Kidney capillary endothelial cell (primary cell): ENCODE measurements at regions not wholly inside any gene's neighbourhood (a gene's known extent, or its start where the extent isn't known, plus 50 kb on each side); places are given as distances from the start of the nearest gene placed in this dataset.

Experiments used
- DNase-seq: peaks from one replicate; pipeline ENCODE4 v3.0.0-alpha.2; 2018; ENCODE audit warnings: low spot score

DNA sequence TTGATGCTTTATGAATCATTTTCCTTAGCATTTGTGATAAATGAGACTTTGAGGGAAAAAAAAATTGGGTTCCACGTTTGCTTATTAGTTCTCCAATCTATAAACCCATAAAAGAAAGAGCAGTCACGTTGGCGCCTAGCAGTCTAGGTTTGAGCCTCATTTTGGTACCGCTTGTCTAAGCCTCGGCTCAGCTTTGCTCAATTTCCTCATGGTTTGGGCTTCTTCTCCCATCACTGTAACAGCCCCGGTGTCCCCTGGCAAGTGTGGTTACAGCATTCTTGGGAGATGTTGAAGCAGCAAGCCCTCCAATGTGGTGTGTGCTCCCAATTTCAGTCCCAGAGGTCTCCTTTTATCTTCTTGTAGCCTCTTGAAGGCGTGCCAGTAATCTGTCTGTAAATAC, 578.4 kb downstream of the CDK5RAP2 start:
- DNase-seq, result no peak

DNA sequence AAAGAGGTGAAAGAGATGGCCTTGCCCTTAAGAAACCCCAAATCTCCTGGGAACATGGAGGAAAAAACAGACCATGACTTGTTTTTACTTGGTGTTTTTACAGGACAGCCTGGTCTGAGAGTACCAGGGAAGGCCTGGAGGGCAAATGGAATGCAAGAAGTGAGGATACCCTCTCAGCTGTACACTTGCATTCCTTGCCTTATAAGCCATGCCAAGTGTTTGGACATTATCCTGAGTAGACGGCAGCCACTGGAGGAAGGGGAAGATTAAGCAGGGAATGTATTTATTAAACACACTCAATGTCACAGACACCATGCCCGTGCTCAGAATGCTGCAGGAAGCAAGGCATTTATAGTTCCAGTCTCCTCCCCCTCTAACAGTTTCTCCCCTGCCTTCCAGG, 581.4 kb downstream of the CDK5RAP2 start:
- DNase-seq, result no peak

DNA sequence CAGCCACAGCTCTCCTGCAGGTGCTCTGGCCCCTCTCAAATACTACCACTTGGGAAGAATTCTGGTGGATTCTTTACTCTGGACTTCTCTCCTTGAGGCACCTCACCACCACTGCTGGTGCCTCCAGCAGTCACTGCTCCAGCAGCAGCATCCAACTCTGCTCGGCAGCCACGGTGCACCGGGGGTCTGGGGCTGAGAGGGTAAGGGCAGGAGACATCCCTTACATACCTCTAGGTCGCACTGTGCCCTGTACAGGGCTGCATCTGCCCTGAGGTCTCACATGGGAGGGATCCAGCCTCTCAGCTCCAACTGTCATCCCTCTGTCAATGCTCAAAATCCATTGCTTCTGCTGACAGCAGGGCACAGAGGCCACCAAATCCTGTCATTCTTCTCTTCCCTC, 588.2 kb downstream of the CDK5RAP2 start:
- DNase-seq, result no peak

DNA sequence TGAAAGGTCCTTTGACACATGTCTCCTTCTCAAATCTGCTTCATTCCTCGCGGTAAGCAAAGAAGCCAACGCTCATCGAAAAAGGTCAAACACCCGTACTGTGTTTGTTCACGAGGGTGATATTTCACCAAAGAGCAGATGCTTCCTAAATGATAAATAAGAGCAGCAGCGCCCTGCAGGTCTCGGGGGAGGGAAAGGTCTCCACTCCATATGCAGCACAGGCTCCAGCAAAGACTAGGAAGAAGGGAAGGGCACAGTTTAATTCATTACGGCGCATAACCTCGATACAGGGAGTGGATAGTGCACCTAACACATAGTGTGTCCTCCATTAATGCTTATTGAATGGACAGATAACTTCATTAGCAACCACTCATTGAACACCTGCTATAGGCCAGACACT, 593.3 kb downstream of the CDK5RAP2 start:
- DNase-seq, result no peak

DNA sequence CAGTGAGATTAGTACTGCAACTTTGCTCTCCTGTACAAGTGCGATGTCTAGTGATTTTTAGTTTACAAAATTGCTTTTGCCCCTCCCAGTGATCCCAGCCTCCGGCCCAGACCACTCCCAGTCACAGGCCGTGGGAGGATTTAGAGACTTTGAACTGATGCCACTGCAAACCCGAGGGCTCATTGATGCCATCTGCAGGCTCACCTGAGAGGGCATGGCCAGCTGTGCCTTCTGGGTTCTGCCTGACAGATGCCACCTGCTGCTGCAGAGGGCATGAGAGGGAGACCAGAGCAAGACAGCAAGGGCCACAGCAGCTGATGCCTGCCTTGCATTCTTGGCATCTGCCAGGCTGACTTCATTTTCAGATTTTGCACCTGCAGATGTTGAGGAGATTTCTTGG, 593.8 kb downstream of the CDK5RAP2 start:
- DNase-seq, result no peak

DNA sequence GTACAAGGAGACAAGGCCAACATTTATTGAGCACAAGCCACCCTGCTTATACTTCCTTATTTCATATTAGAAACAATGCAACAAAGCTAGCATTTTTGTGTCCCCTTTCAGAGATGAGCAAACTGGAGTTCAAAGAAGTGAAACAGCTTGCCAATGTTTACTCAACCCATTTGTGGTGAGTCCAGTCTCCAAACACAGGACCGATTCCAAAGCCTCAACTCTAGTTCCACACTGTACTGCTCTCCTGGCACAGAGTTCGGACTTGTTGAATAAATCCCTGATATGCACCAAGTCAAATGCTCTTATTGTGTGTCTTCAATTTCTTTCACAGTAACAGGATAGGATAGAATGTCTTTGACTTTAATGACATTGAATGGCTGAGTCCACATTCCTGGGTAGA, 604.8 kb upstream of the BRINP1 start:
- DNase-seq, result no peak

DNA sequence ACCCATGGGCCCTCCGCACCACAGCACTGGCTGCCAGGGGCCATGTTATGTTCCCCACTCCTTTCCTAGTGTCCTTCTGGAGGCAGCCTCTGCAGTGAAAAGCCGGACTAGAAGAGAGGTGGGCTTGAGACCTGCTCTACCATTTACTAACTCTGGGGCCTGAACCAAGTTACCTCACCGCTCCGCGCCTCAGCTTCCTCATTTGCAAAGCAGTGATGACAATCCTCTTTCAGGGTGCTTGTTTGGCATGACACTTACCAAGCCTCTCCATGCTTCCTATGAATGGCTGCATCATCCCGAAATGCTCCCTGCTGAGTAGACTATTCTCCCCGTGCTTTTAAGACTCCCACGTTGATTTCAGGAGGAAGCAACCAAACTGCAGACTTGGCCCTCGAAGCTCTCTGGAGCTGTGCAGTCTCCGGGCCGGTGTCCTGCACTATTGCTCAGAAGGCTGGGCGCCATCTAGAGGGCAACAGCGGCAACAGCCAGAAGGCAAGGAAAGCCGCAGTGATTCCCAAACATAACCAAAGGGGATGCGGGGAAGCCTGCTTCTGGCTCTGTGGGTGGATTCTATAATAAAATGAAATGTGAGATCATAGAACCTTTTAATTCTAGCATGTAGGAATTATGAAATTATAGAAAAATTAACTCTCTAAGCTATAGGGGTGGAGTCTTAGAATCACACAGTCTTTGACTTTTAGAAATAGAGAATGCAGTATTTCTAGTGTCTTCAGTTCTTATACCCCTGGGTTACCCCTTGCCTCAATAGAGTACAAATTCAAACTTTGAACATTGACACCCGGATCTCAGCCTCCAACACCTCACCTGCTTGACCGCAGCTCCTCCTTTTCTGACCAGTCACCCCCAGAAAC, 599.8 kb upstream of the BRINP1 start:
- DNase-seq, result peak; percentile 58

DNA sequence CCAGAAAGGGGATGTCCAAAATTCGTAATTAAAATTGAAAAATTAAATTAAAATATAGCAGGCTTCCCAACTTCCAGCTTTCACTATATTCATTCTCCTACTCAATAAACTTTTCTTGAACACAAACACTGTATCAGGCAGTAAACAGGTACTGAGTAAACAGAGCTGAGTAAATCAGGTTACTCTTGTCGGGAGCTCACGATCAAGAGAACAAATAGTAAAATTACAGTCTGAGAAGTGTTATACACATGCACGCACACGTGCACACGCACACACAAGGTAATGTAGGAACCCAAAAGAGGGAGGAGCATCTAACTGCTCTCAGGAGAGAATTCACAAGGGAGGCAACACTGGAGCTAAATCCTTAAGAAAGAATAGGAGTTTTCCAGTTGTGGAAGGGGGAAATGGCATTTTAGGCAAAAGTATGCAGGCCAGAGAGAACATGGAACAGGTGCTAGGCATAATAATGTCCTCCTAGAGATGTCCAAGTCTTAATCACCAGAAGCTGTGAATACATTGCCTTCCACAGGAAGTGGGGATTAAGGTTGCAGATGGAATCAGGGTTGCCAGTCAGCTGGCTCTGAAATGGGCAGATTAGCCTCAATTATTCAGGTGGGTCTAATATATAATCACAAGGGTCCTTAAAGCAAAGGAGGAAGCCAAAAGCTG, 598.8 kb upstream of the BRINP1 start:
- no peak for DNase-seq

DNA sequence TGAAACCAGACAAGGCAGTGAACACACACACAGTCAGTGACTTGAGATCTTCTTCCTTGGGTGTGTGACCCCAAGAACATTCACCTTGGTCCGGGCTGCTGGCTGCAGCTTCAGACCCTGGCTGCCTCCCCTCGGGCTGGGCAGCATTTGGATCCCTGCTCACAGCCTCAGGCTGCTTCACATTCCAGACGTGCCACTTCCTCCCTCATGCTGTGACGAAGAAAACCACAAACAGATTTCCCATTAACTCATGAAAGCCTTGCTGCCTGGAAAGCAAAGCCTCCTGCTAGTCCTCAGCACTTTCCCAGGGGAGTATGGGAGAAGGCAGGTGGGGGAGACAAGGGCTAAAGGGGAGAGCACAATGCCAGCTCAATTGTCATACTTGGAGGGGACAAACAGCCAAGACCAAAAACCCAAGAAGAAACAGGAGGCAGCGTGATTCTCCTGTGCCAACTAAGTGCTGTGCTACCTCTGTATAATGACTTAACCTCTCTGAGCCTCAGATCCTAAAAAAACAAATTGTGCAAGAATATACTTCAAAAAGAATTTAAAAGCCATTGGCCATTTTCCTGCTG, 594.6 kb upstream of the BRINP1 start:
- DNase-seq, result peak; percentile 16

DNA sequence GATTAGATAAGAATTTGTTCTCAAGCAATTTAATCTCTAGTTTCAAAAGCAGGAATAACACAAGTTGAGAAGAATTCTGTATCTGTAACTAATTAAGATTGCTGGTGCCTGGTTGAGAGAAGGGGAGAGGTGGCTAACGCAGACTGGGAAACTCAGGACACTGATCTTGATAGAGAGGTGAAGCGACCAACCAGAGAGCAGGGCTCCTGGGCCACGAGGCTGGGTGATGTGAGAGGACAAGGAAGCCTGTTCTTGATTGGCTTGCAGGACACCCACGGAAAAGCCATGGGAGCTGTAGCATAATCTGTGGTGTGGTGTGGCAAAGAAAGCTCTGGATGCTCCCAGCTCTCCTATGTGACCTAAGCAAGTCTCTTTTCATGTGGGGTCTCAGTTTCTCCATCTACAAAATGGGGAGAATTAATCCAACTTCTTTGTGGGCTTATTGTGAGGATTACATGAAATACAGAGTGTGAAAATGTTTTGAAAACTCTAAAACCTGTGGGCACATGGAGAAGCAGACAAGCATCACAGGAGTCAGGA, 594.1 kb upstream of the BRINP1 start:
- no peak for DNase-seq

DNA sequence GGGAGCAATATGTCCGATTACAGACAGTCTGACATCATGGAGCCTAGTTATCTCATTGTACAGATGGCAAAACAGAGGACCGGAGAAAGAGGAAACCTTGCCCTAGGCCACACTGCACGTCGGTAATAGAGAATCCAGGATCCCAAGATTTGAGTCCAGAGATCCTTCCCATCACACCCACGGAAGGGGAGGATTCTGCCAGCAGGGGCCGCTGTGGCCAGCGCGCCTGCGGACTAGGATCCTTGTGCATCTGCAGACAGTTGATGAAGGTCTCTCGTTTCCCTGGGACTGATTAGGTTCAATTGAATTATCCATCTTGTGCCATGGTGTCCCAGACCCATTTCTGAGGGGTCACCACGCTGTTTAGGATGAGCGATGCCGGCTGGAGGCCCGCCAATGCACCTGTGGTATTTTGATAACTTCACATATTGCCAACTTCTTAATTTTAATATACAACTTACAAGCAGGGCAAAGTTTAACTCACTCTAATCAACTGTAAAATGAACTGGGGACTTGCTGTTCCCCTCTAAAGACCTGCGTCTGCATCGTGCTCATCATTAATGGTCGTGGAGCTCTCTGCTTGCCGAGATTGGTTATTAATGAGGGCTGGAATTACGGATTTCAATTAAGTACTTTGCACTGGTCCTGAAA, 592.7 kb upstream of the BRINP1 start:
- peak; percentile 39 for DNase-seq

DNA sequence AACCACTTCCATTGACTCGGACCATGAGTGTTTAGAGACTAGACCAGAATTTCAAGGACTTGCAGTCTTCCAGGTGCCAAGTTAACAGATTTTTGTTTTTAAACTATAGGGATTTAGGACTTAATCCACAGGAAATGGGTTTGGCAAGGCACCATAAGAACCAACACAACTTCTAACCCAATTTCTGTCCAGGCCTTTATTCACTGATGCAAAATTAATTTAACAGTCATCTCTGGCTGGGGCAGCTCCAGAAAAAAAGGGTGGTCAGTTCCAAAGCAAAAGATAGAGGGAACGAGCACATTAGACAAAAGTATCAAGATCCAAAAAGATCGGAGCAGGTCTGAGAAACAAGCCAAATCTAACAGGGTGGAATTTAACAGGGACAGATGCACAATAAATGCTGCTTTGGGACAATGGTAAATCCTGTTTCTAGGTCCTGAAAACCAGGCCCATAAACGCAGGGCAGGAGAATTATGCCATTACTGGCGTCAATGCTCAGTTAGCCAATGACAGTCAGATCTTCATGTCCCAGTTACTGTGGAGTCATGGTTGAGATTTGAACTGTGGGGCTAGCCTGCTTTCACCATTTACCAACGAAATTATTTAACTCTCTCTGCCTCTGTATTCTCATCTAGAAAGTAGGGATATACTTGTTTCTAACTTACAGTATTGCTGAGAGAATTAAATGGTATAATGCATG, 590.8 kb upstream of the BRINP1 start:
- DNase-seq, result no peak

DNA sequence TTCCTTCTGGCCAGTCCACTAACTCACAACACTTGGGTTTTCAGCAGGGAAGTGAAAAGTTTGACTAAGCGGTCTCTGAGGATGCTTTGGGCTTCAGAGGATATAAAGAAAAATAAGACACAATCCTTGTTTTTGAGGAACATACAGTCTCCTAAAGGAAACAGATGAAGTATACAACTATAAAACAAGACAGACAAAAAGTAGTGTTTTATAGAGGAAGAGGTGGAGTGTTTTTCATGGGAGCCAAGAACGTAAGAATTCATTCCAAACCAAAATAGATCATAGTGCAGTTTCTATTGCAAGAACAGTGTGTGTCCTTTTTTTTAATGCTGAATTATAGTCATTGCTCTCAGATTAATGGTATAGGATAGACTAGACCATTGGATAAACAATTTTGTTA, 586.9 kb upstream of the BRINP1 start:
- DNase-seq, result no peak

DNA sequence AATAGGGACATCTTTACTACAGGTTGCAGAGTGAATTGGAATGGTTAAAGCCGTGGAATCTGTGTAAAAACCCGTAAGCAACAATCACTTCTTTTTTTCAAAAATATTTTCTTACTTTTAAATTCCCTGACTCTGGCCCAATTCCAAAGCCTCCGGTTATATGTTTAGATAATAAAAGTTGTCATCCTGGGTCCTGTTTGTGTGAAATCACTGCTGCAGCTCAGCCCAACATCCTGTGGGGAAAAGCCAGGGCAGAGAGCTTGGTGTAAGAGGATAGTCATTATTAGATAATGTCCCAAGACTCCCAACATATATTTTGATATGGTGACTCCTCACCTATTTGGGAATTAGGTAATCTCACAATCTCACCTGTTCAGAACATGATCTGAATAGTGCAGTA, 586.0 kb upstream of the BRINP1 start:
- DNase-seq, result no peak

DNA sequence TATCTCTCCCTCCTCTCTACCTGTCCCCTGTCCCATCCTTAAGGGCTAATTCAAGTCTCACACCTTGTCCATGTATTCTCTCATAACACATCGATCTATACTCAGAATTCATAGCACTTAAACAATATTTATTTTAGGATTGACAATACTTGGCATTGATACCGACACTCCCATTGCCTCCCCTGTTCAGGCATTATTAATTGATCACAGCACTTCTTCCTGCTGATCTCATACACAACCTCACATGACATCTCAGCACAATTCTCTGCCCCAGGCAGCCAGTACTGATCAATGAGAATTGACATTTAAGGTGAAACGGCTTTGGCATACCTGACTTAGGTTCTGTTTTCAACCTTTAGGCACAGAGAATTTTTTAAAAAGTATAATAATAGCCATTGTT, 582.4 kb upstream of the BRINP1 start:
- no peak for DNase-seq

DNA sequence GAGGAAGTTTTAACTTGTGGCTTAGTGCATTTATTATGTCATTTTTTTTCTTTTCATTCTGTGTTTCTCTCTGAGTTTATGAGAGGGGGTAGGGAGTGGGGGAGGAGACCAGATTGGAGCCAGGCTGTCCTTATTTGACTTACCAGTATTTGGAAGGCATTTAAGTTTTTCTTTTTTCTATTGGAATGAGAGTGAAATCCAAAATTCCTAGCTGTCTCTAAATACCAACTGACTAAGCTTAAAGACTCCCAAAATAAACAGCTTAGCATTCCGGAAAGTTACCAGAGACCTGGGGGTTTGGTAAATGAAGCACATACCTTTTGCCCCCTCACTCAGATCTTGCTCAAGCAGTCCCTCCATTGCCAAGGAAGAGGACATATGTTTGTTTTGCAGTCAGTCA, 581.9 kb upstream of the BRINP1 start:
- no peak for DNase-seq

DNA sequence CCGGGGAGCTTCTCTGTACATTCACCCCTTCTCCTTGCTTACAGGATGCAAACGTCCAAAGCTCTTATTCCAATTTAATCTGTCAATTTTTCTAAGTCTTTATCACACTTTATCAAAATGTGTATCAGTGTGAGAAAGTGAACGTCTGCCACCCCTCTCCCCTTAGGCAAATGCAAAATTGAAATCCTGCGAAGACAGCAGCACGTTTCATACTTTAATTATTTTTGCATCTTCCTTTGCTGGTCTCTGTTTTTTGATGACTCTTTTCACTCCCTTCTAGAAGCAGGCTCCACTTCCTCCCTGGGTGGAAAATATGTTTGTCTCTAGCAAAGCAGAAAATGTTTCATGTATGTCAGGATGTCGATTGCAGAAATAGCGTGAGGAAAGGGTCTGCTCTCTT, 576.5 kb upstream of the BRINP1 start:
- no peak for DNase-seq

DNA sequence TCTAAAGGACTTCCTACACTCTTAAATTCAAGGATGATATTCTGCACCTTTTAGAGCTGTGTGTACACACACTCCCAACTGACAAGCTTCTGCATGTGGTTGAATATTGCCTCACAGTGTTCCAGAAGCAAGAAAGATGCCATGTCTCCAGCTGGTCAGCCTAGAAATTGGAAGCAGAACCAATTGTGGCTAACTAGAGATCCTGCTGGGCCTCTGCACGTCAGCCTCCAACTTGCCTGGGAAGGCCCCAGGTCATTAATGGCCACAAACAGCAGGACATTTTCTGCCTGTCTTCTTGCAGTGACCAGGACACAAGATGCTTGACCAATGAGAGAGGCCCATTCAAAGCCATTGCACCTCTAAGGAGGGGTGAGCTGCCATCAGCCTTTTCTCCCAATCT, 571.9 kb upstream of the BRINP1 start:
- no peak for DNase-seq

DNA sequence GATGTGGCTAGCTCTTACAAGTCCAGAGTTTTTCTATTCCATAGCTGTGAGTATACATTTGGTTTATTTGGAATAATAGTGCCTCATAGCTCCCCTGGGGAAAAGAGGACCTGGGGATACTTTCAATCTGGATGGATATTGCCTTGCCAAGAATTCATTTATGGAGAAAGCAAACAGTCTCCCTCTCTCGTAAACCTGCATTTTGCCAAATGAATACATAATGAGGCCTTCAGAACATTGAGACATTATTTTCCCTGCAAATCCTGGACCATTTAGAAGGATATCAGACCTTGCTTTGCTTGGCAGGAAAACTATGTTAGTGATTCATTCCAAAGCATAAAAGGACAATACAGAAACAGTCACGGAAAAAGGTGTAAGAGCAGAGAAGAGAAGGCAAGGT, 569.6 kb upstream of the BRINP1 start:
- DNase-seq, result no peak

DNA sequence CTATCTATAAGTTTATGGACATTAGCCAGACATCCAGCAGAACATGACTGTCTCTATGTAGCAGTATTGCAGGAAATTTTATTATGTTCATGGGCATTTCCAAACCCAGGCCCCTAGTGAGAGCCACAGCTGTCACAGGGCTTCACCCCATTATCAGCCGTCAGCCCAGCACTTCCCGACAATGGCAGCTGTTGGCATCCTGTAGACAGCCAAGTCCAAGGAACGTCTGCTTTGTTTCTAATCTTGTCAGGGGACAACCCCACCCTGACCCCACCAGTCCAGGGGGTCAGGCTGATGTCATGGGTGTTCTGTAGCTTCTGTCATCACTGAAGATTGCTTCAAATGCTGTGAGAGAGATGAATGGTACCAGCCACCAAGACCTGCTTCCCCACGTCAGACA, 565.3 kb upstream of the BRINP1 start:
- no peak for DNase-seq

DNA sequence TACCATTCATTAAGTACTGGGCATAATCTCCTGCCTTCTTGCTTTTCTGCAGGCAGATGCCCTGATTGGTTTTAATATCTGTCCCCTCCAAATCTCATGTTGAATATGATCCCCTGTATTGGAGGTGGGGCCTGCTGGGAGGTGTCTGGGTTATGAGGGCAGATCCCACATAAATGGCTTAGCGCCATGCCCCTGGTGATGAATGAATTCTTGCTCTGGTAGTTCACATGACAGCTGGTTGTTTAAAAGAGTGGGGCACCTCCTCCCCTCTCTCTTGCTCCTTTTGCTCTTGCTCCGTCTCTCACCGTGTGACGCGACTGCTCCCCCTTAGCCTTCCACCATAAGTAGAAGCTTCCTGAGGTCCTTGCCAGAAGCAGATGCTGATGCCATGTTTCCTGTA, 564.0 kb upstream of the BRINP1 start:
- no peak for DNase-seq

DNA sequence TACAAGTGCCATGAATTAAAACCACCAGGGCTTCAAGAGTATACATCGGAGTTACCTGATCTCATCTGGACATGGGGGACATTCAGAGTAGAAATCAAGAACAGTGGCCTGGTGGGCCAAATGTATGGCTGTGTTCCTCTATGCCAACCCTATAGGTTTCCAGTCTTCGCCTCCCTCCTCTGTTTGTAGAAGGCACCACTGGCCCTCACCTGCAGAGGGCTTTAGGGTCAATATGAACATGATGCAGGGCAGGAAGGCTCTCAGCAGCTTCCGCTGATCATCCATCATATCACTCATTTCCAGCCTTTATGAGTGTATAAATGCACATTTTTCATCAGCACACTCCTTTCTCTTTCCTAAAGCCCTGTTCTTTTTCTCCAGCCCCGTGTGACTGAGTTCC, 555.5 kb upstream of the BRINP1 start:
- DNase-seq, result no peak
